ENCODE measurements at regions not wholly inside any gene's neighbourhood (a gene's known extent, or its start where the extent isn't known, plus 50 kb on each side); places are given as distances from the start of the nearest gene placed in this dataset.

GRCh38 chr4:62327612-62328297, 1127.6 kb downstream of the ADGRL3 start:
- no peaks in the 10 kb centered on the region for H3K4me1 ChIP-seq (replicated peaks)
- no peak overlapping the region for H3K27ac ChIP-seq
- H3K27me3 ChIP-seq (replicated peaks; ENCODE audit: insufficient read depth), result no peaks in the 10 kb centered on the region
- no peak for DNase-seq (ENCODE audit: low spot score)
- H3K4me3 ChIP-seq, result no peak overlapping the region
- 71% methylated on average over 1 of the region's 1 CpG for WGBS
- TF ChIP-seq POLR2AphosphoS5 (IDR thresholded peaks at IDR 0.05) (no peak), POLR2A (IDR thresholded peaks at IDR 0.05) (no peak), CTCF (IDR thresholded peaks at IDR 0.05) (no peak)
- intact Hi-C loops (cut with DNase I), result no loop called here
- H3K36me3 ChIP-seq, result no peaks in the 10 kb centered on the region
- H3K9me3 ChIP-seq, result no peaks in the 10 kb centered on the region

GRCh38 chr4:62324215-62324614, 1124.1 kb downstream of the ADGRL3 start:
- Histone ChIP-seq H3K4me1 (replicated peaks) (no peaks in the 10 kb centered on the region), H3K4me3 (no peak overlapping the region), H3K27ac (no peak overlapping the region), H3K27me3 (replicated peaks; ENCODE audit: insufficient read depth) (no peaks in the 10 kb centered on the region), H3K36me3 (no peaks in the 10 kb centered on the region), H3K9me3 (no peaks in the 10 kb centered on the region)
- TF ChIP-seq POLR2AphosphoS5 (IDR thresholded peaks at IDR 0.05) (no peak), POLR2A (IDR thresholded peaks at IDR 0.05) (no peak), CTCF (IDR thresholded peaks at IDR 0.05) (no peak)
- intact Hi-C loops (cut with DNase I), result no loop called here
- DNase-seq (ENCODE audit: low spot score), result no peak
- WGBS, result 67% methylated on average over 1 of the region's 1 CpG

GRCh38 chr4:62320612-62321011, 1120.5 kb downstream of the ADGRL3 start:
- Histone ChIP-seq H3K36me3 (no peaks in the 10 kb centered on the region), H3K27ac (no peak overlapping the region), H3K27me3 (replicated peaks; ENCODE audit: insufficient read depth) (no peaks in the 10 kb centered on the region), H3K9me3 (no peaks in the 10 kb centered on the region), H3K4me3 (no peak overlapping the region), H3K4me1 (replicated peaks) (no peaks in the 10 kb centered on the region)
- intact Hi-C loops (cut with DNase I), result no loop called here
- TF ChIP-seq POLR2A (IDR thresholded peaks at IDR 0.05) (no peak), CTCF (IDR thresholded peaks at IDR 0.05) (no peak), POLR2AphosphoS5 (IDR thresholded peaks at IDR 0.05) (no peak)
- DNase-seq (ENCODE audit: low spot score), result no peak
- WGBS, result 78% methylated on average over 7 of the region's 7 CpGs

GRCh38 chr4:62302710-62303109, 1102.6 kb downstream of the ADGRL3 start:
- no peak overlapping the region for H3K4me3 ChIP-seq
- no peaks in the 10 kb centered on the region for H3K36me3 ChIP-seq
- 94% methylated on average over 1 of the region's 1 CpG for WGBS
- H3K4me1 ChIP-seq (replicated peaks), result no peaks in the 10 kb centered on the region
- no peaks in the 10 kb centered on the region for H3K9me3 ChIP-seq
- TF ChIP-seq POLR2AphosphoS5 (IDR thresholded peaks at IDR 0.05), result no peak
- no peak for TF ChIP-seq POLR2A (IDR thresholded peaks at IDR 0.05)
- no peak for TF ChIP-seq CTCF (IDR thresholded peaks at IDR 0.05)
- intact Hi-C loops (cut with DNase I), result no loop called here
- DNase-seq (ENCODE audit: low spot score), result no peak
- no peak overlapping the region for H3K27ac ChIP-seq
- no peaks in the 10 kb centered on the region for H3K27me3 ChIP-seq (replicated peaks; ENCODE audit: insufficient read depth)

- no peaks in the 10 kb centered on the region for H3K9me3 ChIP-seq
- no peaks in the 10 kb centered on the region for H3K27me3 ChIP-seq (replicated peaks; ENCODE audit: insufficient read depth)
- H3K27ac ChIP-seq, result no peak overlapping the region
- no peak overlapping the region for H3K4me3 ChIP-seq
- H3K36me3 ChIP-seq, result no peaks in the 10 kb centered on the region
- WGBS, result 73% methylated on average over 3 of the region's 3 CpGs
- no peak for DNase-seq (ENCODE audit: low spot score)
- intact Hi-C loops (cut with DNase I), result no loop called here
- no peaks in the 10 kb centered on the region for H3K4me1 ChIP-seq (replicated peaks)
- no peak for TF ChIP-seq CTCF (IDR thresholded peaks at IDR 0.05)
- no peak for TF ChIP-seq POLR2AphosphoS5 (IDR thresholded peaks at IDR 0.05)
- no peak for TF ChIP-seq POLR2A (IDR thresholded peaks at IDR 0.05)
Observed at GRCh38 chr4:62301500-62301899, 1101.4 kb downstream of the ADGRL3 start.

Data from prostate gland (tissue), 2 donors.